Lower lobe of right lung (tissue), 2 donors: ENCODE measurements at regions not wholly inside any gene's neighbourhood (a gene's known extent, or its start where the extent isn't known, plus 50 kb on each side); places are given as distances from the start of the nearest gene placed in this dataset.
A peak's percentile ranks its signal among the peaks of the same experiment; 100 is the strongest.

Experiments
- ATAC-seq, 2 donors: fragments of 200-7000 bp; cut with Tn5 transposase; one replicate each; pipeline ENCODE4 v1.9.1; 2020 to 2022; ENCODE audit warnings: mild to moderate bottlenecking in 2 of 2, moderate library complexity in 2 of 2
- DNase-seq: peaks from one replicate; pipeline ENCODE4 v3.0.0-alpha.2; 2020
- H3K27ac ChIP-seq: fragments of 200-600 bp; one replicate; pipeline ENCODE4 v1.8.0; 2022
- H3K27me3 ChIP-seq: fragments of 200-600 bp; one replicate; pipeline ENCODE4 v1.8.0; 2022; ENCODE audit warnings: low read depth
- H3K36me3 ChIP-seq: fragments of 200-600 bp; one replicate; pipeline ENCODE4 v1.8.0; 2022; ENCODE audit warnings: mild to moderate bottlenecking
- H3K4me1 ChIP-seq: fragments of 200-600 bp; one replicate; pipeline ENCODE4 v1.8.0; 2022
- H3K4me3 ChIP-seq: fragments of 200-600 bp; one replicate; pipeline ENCODE4 v1.8.0; 2022; ENCODE audit warnings: mild to moderate bottlenecking
- H3K9me3 ChIP-seq: fragments of 200-600 bp; one replicate; pipeline ENCODE4 v1.8.0; 2022
- CTCF ChIP-seq: fragments of 200-600 bp; IDR thresholded peaks from one replicate; pipeline ENCODE4 v1.8.0; 2022; ENCODE audit warnings: antibody characterized with exemption, mild to moderate bottlenecking
- intact Hi-C: fragments of 100-400 bp; cut with DNase I; formaldehyde crosslinking; loops from one replicate; pipeline ENCODE4 v1.11.0; 2022
- donor health status: DM: no; HTN: yes; CAD: no; lungs with severe emphysema.

- Histone ChIP-seq H3K27ac (no peak overlapping the region), H3K27me3 (no peaks in the 10 kb centered on the region), H3K9me3 (no peaks in the 10 kb centered on the region), H3K4me1 (no peaks in the 10 kb centered on the region), H3K4me3 (no peak overlapping the region), H3K36me3 (no peaks in the 10 kb centered on the region)
- DNase-seq (peak; percentile 74), ATAC-seq (peak; percentile 91 to 94)
- intact Hi-C loops, result no loop called here
- TF ChIP-seq CTCF, result peak; percentile 86
Observed at GRCh38 chr13:31424130-31424729, 224.5 kb downstream of the B3GLCT start.

GRCh38 chr13:31426395-31426794 is 226.6 kb downstream of the B3GLCT start:
- intact Hi-C loops, result no loop called here
- H3K36me3 ChIP-seq, result no peaks in the 10 kb centered on the region
- no peaks in the 10 kb centered on the region for H3K9me3 ChIP-seq
- DNase-seq (no peak), ATAC-seq (no peak)
- TF ChIP-seq CTCF, result no peak
- no peak overlapping the region for H3K4me3 ChIP-seq
- no peak overlapping the region for H3K27ac ChIP-seq
- no peaks in the 10 kb centered on the region for H3K4me1 ChIP-seq
- no peaks in the 10 kb centered on the region for H3K27me3 ChIP-seq

GRCh38 chr13:31427151-31428100 is 227.7 kb downstream of the B3GLCT start:
- Histone ChIP-seq H3K4me1 (no peaks in the 10 kb centered on the region), H3K4me3 (no peak overlapping the region), H3K9me3 (no peaks in the 10 kb centered on the region), H3K36me3 (no peaks in the 10 kb centered on the region), H3K27ac (no peak overlapping the region), H3K27me3 (no peaks in the 10 kb centered on the region)
- no peak for TF ChIP-seq CTCF
- DNase-seq (no peak), ATAC-seq (no peak)
- intact Hi-C loops, result no loop called here

- Histone ChIP-seq H3K9me3 (no peaks in the 10 kb centered on the region), H3K27ac (no peak overlapping the region), H3K36me3 (no peaks in the 10 kb centered on the region), H3K27me3 (no peaks in the 10 kb centered on the region), H3K4me1 (no peaks in the 10 kb centered on the region), H3K4me3 (no peak overlapping the region)
- DNase-seq (peak; percentile 46), ATAC-seq (peak; percentile 62 to 66)
- intact Hi-C loops, result no loop called here
- peak; percentile 87 for TF ChIP-seq CTCF
Observed at GRCh38 chr13:31431722-31432137, 232.0 kb downstream of the B3GLCT start.

- TF ChIP-seq CTCF, result no peak
- H3K27ac ChIP-seq, result no peak overlapping the region
- no peaks in the 10 kb centered on the region for H3K36me3 ChIP-seq
- no peaks in the 10 kb centered on the region for H3K4me1 ChIP-seq
- no peak overlapping the region for H3K4me3 ChIP-seq
- intact Hi-C loops, result no loop called here
- ATAC-seq (no peak), DNase-seq (no peak)
- H3K9me3 ChIP-seq, result no peaks in the 10 kb centered on the region
- H3K27me3 ChIP-seq, result no peaks in the 10 kb centered on the region
Observed at GRCh38 chr13:31433207-31433606, 233.4 kb downstream of the B3GLCT start.
